ENCODE measurements at regions not wholly inside any gene's neighbourhood (a gene's known extent, or its start where the extent isn't known, plus 50 kb on each side); places are given as distances from the start of the nearest gene placed in this dataset.
"Not testable (repeated sequence)": the region's sequence is repeated elsewhere in the genome, so short reads cannot be mapped to it uniquely, and the experiment has no call there.

- intact Hi-C loops (cut with micrococcal nuclease; ENCODE audit: unreplicated experiment) = no loop called here
- H3K4me3 Mint-ChIP-seq (ENCODE audit: low read depth, unreplicated experiment) = no peak overlapping the region
- H3K27me3 Mint-ChIP-seq (ENCODE audit: unreplicated experiment) = no peaks in the 10 kb centered on the region
- BruUV-seq (replicated peaks) = no TSS peak
- no peaks in the 10 kb centered on the region for H3K36me3 Mint-ChIP-seq (ENCODE audit: insufficient read depth, unreplicated experiment)
- no peaks in the 10 kb centered on the region for H3K4me1 Mint-ChIP-seq (ENCODE audit: low read depth, unreplicated experiment)
- no peaks in the 10 kb centered on the region for H3K9me3 Mint-ChIP-seq (ENCODE audit: low read depth, unreplicated experiment)
- no peak for DNase-seq
- H3K27ac Mint-ChIP-seq (ENCODE audit: unreplicated experiment) = no peak overlapping the region
- no peak for TF ChIP-seq CTCF (IDR thresholded peaks at IDR 0.05; ENCODE audit: unreplicated experiment)
- CTCF ChIA-PET = no interaction called here
Measured at GRCh38 chr10:27356738-27357137, 116.1 kb upstream of the ACBD5 start.

- no peaks in the 10 kb centered on the region for H3K36me3 Mint-ChIP-seq (ENCODE audit: insufficient read depth, unreplicated experiment)
- peak; percentile 32 for DNase-seq
- no peak overlapping the region for H3K4me3 Mint-ChIP-seq (ENCODE audit: low read depth, unreplicated experiment)
- H3K9me3 Mint-ChIP-seq (ENCODE audit: low read depth, unreplicated experiment) = no peaks in the 10 kb centered on the region
- H3K27me3 Mint-ChIP-seq (ENCODE audit: unreplicated experiment) = no peaks in the 10 kb centered on the region
- H3K27ac Mint-ChIP-seq (ENCODE audit: unreplicated experiment) = no peak overlapping the region
- CTCF ChIA-PET = no interaction called here
- intact Hi-C loops (cut with micrococcal nuclease; ENCODE audit: unreplicated experiment) = no loop called here
- BruUV-seq (replicated peaks) = no TSS peak
- no peaks in the 10 kb centered on the region for H3K4me1 Mint-ChIP-seq (ENCODE audit: low read depth, unreplicated experiment)
- no peak for TF ChIP-seq CTCF (IDR thresholded peaks at IDR 0.05; ENCODE audit: unreplicated experiment)
Measured at GRCh38 chr10:27355918-27356573, 115.4 kb upstream of the ACBD5 start.

- CTCF ChIA-PET; H3K4me1 Mint-ChIP-seq (ENCODE audit: low read depth, unreplicated experiment); intact Hi-C loops (cut with micrococcal nuclease; ENCODE audit: unreplicated experiment): not testable (repeated sequence)
Measured at GRCh38 chr10:27354643-27355270, 114.2 kb upstream of the ACBD5 start.

GRCh38 chr10:27354100-27354499, 113.5 kb upstream of the ACBD5 start:
- BruUV-seq (replicated peaks); H3K27ac Mint-ChIP-seq (ENCODE audit: unreplicated experiment): not testable (repeated sequence)

More at GRCh38 chr10:27354643-27355270, 114.2 kb upstream of the ACBD5 start:
- BruUV-seq (replicated peaks); H3K36me3 Mint-ChIP-seq (ENCODE audit: insufficient read depth, unreplicated experiment); H3K27ac Mint-ChIP-seq (ENCODE audit: unreplicated experiment); H3K4me3 Mint-ChIP-seq (ENCODE audit: low read depth, unreplicated experiment); H3K9me3 Mint-ChIP-seq (ENCODE audit: low read depth, unreplicated experiment); DNase-seq; H3K27me3 Mint-ChIP-seq (ENCODE audit: unreplicated experiment): not testable (repeated sequence)

GRCh38 chr10:27349987-27350386, 109.4 kb upstream of the ACBD5 start:
- H3K4me3 Mint-ChIP-seq (ENCODE audit: low read depth, unreplicated experiment) = no peak overlapping the region
- no peak for DNase-seq
- BruUV-seq (replicated peaks) = no TSS peak
- no peaks in the 10 kb centered on the region for H3K9me3 Mint-ChIP-seq (ENCODE audit: low read depth, unreplicated experiment)
- no peak overlapping the region for H3K27ac Mint-ChIP-seq (ENCODE audit: unreplicated experiment)
- no peaks in the 10 kb centered on the region for H3K27me3 Mint-ChIP-seq (ENCODE audit: unreplicated experiment)
- peaks cover 15% of the 10 kb centered on the region for H3K4me1 Mint-ChIP-seq (ENCODE audit: low read depth, unreplicated experiment)
- CTCF ChIA-PET = no interaction called here
- H3K36me3 Mint-ChIP-seq (ENCODE audit: insufficient read depth, unreplicated experiment) = no peaks in the 10 kb centered on the region
- intact Hi-C loops (cut with micrococcal nuclease; ENCODE audit: unreplicated experiment) = no loop called here
- TF ChIP-seq CTCF (IDR thresholded peaks at IDR 0.05; ENCODE audit: unreplicated experiment) = no peak

More at GRCh38 chr10:27354100-27354499, 113.5 kb upstream of the ACBD5 start:
- CTCF ChIA-PET = interaction anchor here (0.6 kb wide), 2 partner anchors 130 to 250 kb away, joined by 3 to 4 read pairs; no protein-coding TSS in a partner anchor
- H3K27me3 Mint-ChIP-seq (ENCODE audit: unreplicated experiment); H3K9me3 Mint-ChIP-seq (ENCODE audit: low read depth, unreplicated experiment); H3K4me3 Mint-ChIP-seq (ENCODE audit: low read depth, unreplicated experiment); H3K36me3 Mint-ChIP-seq (ENCODE audit: insufficient read depth, unreplicated experiment); H3K4me1 Mint-ChIP-seq (ENCODE audit: low read depth, unreplicated experiment); intact Hi-C loops (cut with micrococcal nuclease; ENCODE audit: unreplicated experiment); DNase-seq: not testable (repeated sequence)

GRCh38 chr10:27347827-27348207, 107.2 kb upstream of the ACBD5 start:
- intact Hi-C loops (cut with micrococcal nuclease; ENCODE audit: unreplicated experiment); H3K9me3 Mint-ChIP-seq (ENCODE audit: low read depth, unreplicated experiment); DNase-seq; H3K36me3 Mint-ChIP-seq (ENCODE audit: insufficient read depth, unreplicated experiment); H3K4me3 Mint-ChIP-seq (ENCODE audit: low read depth, unreplicated experiment); BruUV-seq (replicated peaks); CTCF ChIA-PET; H3K27ac Mint-ChIP-seq (ENCODE audit: unreplicated experiment); H3K27me3 Mint-ChIP-seq (ENCODE audit: unreplicated experiment): not testable (repeated sequence)
- peaks cover 15% of the 10 kb centered on the region for H3K4me1 Mint-ChIP-seq (ENCODE audit: low read depth, unreplicated experiment)
